Colonic mucosa (tissue), 4 donors: ENCODE measurements at regions not wholly inside any gene's neighbourhood (a gene's known extent, or its start where the extent isn't known, plus 50 kb on each side); places are given as distances from the start of the nearest gene placed in this dataset.

Experiments
- DNase-seq: peaks from one replicate; pipeline ENCODE4 v3.0.0-alpha.2; 2020
- H3K27ac ChIP-seq: fragments of 200-600 bp; one replicate; pipeline ENCODE4 v1.8.0; 2021
- H3K27me3 ChIP-seq: fragments of 200-600 bp; one replicate; pipeline ENCODE4 v1.8.0; 2021
- H3K36me3 ChIP-seq: fragments of 200-600 bp; one replicate; pipeline ENCODE4 v1.8.0; 2021
- H3K4me1 ChIP-seq: fragments of 200-600 bp; one replicate; pipeline ENCODE4 v1.8.0; 2021; ENCODE audit warnings: mild to moderate bottlenecking
- H3K4me3 ChIP-seq: fragments of 200-600 bp; one replicate; pipeline ENCODE4 v1.8.0; 2021
- H3K9ac ChIP-seq, 2 donors: one replicate each; pipeline ENCODE4 v1.7.0; 2013; ENCODE audit warnings: control low read depth in 2 of 2, low read depth in 2 of 2, low read length in 2 of 2
- H3K9me3 ChIP-seq: fragments of 200-600 bp; one replicate; pipeline ENCODE4 v1.8.0; 2021
- CTCF ChIP-seq: fragments of 200-600 bp; IDR thresholded peaks from one replicate; pipeline ENCODE4 v1.8.0; 2022; ENCODE audit warnings: antibody characterized with exemption, mild to moderate bottlenecking
- intact Hi-C: fragments of 100-400 bp; cut with DNase I; formaldehyde crosslinking; loops from one replicate; pipeline ENCODE4 v1.14.1; 2022
- donor health status: healthy.
- donor health status: DM: no; HTN: no; CAD: no.
- donor health status: DM: no; HTN: no; CAD: no.

- no peaks in the 10 kb centered on the region for H3K4me1 ChIP-seq
- H3K9me3 ChIP-seq = no peaks in the 10 kb centered on the region
- no peak overlapping the region for H3K4me3 ChIP-seq
- TF ChIP-seq CTCF = no peak
- H3K36me3 ChIP-seq = no peaks in the 10 kb centered on the region
- H3K9ac ChIP-seq = no peak overlapping the region
- no peaks in the 10 kb centered on the region for H3K27me3 ChIP-seq
- no peak for DNase-seq
- no peak overlapping the region for H3K27ac ChIP-seq
- intact Hi-C loops = no loop called here
Observed at GRCh38 chr3:164752812-164753211, 325.5 kb downstream of the SI start.

GRCh38 chr3:164748626-164749025 lies 329.7 kb downstream of the SI start:
- intact Hi-C loops = no loop called here
- H3K4me1 ChIP-seq = no peaks in the 10 kb centered on the region
- H3K4me3 ChIP-seq = no peak overlapping the region
- no peaks in the 10 kb centered on the region for H3K9me3 ChIP-seq
- no peak for DNase-seq
- H3K36me3 ChIP-seq = no peaks in the 10 kb centered on the region
- no peaks in the 10 kb centered on the region for H3K27me3 ChIP-seq
- H3K9ac ChIP-seq = no peak overlapping the region
- TF ChIP-seq CTCF = no peak
- no peak overlapping the region for H3K27ac ChIP-seq

- Histone ChIP-seq H3K27me3 (no peaks in the 10 kb centered on the region), H3K4me3 (no peak overlapping the region), H3K36me3 (no peaks in the 10 kb centered on the region), H3K9me3 (no peaks in the 10 kb centered on the region), H3K4me1 (no peaks in the 10 kb centered on the region), H3K9ac (no peak overlapping the region), H3K27ac (no peak overlapping the region)
- TF ChIP-seq CTCF = no peak
- intact Hi-C loops = no loop called here
- DNase-seq = no peak
Observed at GRCh38 chr3:164741869-164742268, 336.4 kb downstream of the SI start.

GRCh38 chr3:164737174-164737573 lies 341.1 kb downstream of the SI start:
- H3K4me1 ChIP-seq = no peaks in the 10 kb centered on the region
- no peaks in the 10 kb centered on the region for H3K9me3 ChIP-seq
- no peaks in the 10 kb centered on the region for H3K36me3 ChIP-seq
- TF ChIP-seq CTCF = no peak
- no peak overlapping the region for H3K27ac ChIP-seq
- H3K4me3 ChIP-seq = no peak overlapping the region
- H3K9ac ChIP-seq = no peak overlapping the region
- H3K27me3 ChIP-seq = no peaks in the 10 kb centered on the region
- DNase-seq = no peak
- intact Hi-C loops = no loop called here

- Histone ChIP-seq H3K36me3 (no peaks in the 10 kb centered on the region), H3K9ac (no peak overlapping the region), H3K27ac (no peak overlapping the region), H3K4me3 (no peak overlapping the region), H3K9me3 (no peaks in the 10 kb centered on the region), H3K27me3 (no peaks in the 10 kb centered on the region), H3K4me1 (no peaks in the 10 kb centered on the region)
- no peak for TF ChIP-seq CTCF
- DNase-seq = no peak
- intact Hi-C loops = no loop called here
Observed at GRCh38 chr3:164732166-164732565, 346.1 kb downstream of the SI start.
